ENCODE measurements at regions not wholly inside any gene's neighbourhood (a gene's known extent, or its start where the extent isn't known, plus 50 kb on each side); places are given as distances from the start of the nearest gene placed in this dataset.

GRCh38 chr5:124111886-124112285 lies 599.9 kb downstream of the CSNK1G3 start:
- H3K36me3 ChIP-seq (ENCODE audit: control insufficient read depth in 1 of 2, insufficient read depth in 2 of 2, low read length in 2 of 2), result no peaks in the 10 kb centered on the region
- H3K9me3 ChIP-seq (ENCODE audit: control insufficient read depth in 1 of 2, insufficient read depth in 1 of 2, low read depth in 1 of 2, low read length in 2 of 2), result no peaks in the 10 kb centered on the region
- intact Hi-C loops (cut with micrococcal nuclease), result no loop called here
- TF ChIP-seq YY1 (IDR thresholded peaks at IDR 0.05; ENCODE audit: extremely low read depth, insufficient replicate concordance, low read depth, low read length), result no peak
- TF ChIP-seq RAD21 (IDR thresholded peaks at IDR 0.05; ENCODE audit: low read depth), result no peak
- ChIA-PET RAD21 (ENCODE audit: low non-redundant PET in 1 of 2, low total read pairs in 2 of 2, uncharacterized antibody in 2 of 2, unreplicated experiment in 2 of 2) (no interaction called here), CTCF (no interaction called here), POLR2A (no interaction called here)
- no peaks in the 10 kb centered on the region for H3K9me2 ChIP-seq (ENCODE audit: insufficient read depth)
- no peak overlapping the region for H3K9ac ChIP-seq (ENCODE audit: low read length)
- ATAC-seq (no peak), DNase-seq (ENCODE audit: low read depth, low spot score) (no peak)
- no peaks in the 10 kb centered on the region for H3K4me1 ChIP-seq (ENCODE audit: control insufficient read depth in 1 of 2, insufficient read depth in 2 of 2, low read length in 2 of 2)
- no peaks in the 10 kb centered on the region for H4K20me1 ChIP-seq (ENCODE audit: insufficient read depth)
- H3K4me3 ChIP-seq (replicated peaks in 1 of 2; ENCODE audit: low read depth in 1 of 2, low read length in 2 of 2), result no peak overlapping the region
- no peak overlapping the region for H2AFZ ChIP-seq (ENCODE audit: low read depth, low read length, poor library complexity, severe bottlenecking)
- H3K27ac ChIP-seq (ENCODE audit: low read depth, low read length), result no peak overlapping the region
- H3K79me2 ChIP-seq (ENCODE audit: insufficient read depth, low read length), result no peaks in the 10 kb centered on the region
- H3K4me2 ChIP-seq (ENCODE audit: low read length), result no peak overlapping the region
- no peaks in the 10 kb centered on the region for H3K27me3 ChIP-seq (ENCODE audit: insufficient read depth, low read length)
- no TSS peak for BruUV-seq (replicated peaks)

- H4K20me1 ChIP-seq (ENCODE audit: insufficient read depth), result no peaks in the 10 kb centered on the region
- no peak overlapping the region for H2AFZ ChIP-seq (ENCODE audit: low read depth, low read length, poor library complexity, severe bottlenecking)
- ATAC-seq (no peak), DNase-seq (ENCODE audit: low read depth, low spot score) (no peak)
- H3K9me3 ChIP-seq (ENCODE audit: control insufficient read depth in 1 of 2, insufficient read depth in 1 of 2, low read depth in 1 of 2, low read length in 2 of 2), result no peaks in the 10 kb centered on the region
- H3K9me2 ChIP-seq (ENCODE audit: insufficient read depth), result no peaks in the 10 kb centered on the region
- CTCF ChIA-PET, result no interaction called here
- no peak overlapping the region for H3K9ac ChIP-seq (ENCODE audit: low read length)
- H3K4me1 ChIP-seq (ENCODE audit: control insufficient read depth in 1 of 2, insufficient read depth in 2 of 2, low read length in 2 of 2), result no peaks in the 10 kb centered on the region
- intact Hi-C loops (cut with micrococcal nuclease), result no loop called here
- H3K79me2 ChIP-seq (ENCODE audit: insufficient read depth, low read length), result no peaks in the 10 kb centered on the region
- no peak overlapping the region for H3K27ac ChIP-seq (ENCODE audit: low read depth, low read length)
- no peak for TF ChIP-seq JUND (IDR thresholded peaks at IDR 0.05)
- no peak for TF ChIP-seq FOSL1 (IDR thresholded peaks at IDR 0.05; ENCODE audit: low read depth)
- TF ChIP-seq RAD21 (IDR thresholded peaks at IDR 0.05; ENCODE audit: low read depth), result no peak
- TF ChIP-seq POLR2AphosphoS5 (IDR thresholded peaks at IDR 0.05; ENCODE audit: low read depth, low read length), result no peak
- TF ChIP-seq, protein P1, sequence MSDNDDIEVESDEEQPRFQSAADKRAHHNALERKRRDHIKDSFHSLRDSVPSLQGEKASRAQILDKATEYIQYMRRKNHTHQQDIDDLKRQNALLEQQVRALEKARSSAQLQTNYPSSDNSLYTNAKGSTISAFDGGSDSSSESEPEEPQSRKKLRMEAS (IDR thresholded peaks at IDR 0.05), result no peak
- no peak for TF ChIP-seq ZBTB33 (IDR thresholded peaks at IDR 0.05; ENCODE audit: extremely low read depth, insufficient replicate concordance, low read length)
- no peak for TF ChIP-seq CEBPB (IDR thresholded peaks at IDR 0.05; ENCODE audit: low read depth)
- TF ChIP-seq CBX3 (IDR thresholded peaks at IDR 0.05; ENCODE audit: low read depth), result no peak
- TF ChIP-seq POLR2A (IDR thresholded peaks at IDR 0.05; ENCODE audit: borderline replicate concordance, extremely low read depth, insufficient read depth, insufficient read length), result no peak
- TF ChIP-seq EZH2phosphoT487 (IDR thresholded peaks at IDR 0.05; ENCODE audit: borderline replicate concordance), result no peak
- TF ChIP-seq YY1 (IDR thresholded peaks at IDR 0.05; ENCODE audit: extremely low read depth, insufficient replicate concordance, low read depth, low read length), result no peak
- no peak for TF ChIP-seq ATF3 (IDR thresholded peaks at IDR 0.05)
- TF ChIP-seq ZFX (IDR thresholded peaks at IDR 0.05), result no peak
- TF ChIP-seq, protein P2, sequence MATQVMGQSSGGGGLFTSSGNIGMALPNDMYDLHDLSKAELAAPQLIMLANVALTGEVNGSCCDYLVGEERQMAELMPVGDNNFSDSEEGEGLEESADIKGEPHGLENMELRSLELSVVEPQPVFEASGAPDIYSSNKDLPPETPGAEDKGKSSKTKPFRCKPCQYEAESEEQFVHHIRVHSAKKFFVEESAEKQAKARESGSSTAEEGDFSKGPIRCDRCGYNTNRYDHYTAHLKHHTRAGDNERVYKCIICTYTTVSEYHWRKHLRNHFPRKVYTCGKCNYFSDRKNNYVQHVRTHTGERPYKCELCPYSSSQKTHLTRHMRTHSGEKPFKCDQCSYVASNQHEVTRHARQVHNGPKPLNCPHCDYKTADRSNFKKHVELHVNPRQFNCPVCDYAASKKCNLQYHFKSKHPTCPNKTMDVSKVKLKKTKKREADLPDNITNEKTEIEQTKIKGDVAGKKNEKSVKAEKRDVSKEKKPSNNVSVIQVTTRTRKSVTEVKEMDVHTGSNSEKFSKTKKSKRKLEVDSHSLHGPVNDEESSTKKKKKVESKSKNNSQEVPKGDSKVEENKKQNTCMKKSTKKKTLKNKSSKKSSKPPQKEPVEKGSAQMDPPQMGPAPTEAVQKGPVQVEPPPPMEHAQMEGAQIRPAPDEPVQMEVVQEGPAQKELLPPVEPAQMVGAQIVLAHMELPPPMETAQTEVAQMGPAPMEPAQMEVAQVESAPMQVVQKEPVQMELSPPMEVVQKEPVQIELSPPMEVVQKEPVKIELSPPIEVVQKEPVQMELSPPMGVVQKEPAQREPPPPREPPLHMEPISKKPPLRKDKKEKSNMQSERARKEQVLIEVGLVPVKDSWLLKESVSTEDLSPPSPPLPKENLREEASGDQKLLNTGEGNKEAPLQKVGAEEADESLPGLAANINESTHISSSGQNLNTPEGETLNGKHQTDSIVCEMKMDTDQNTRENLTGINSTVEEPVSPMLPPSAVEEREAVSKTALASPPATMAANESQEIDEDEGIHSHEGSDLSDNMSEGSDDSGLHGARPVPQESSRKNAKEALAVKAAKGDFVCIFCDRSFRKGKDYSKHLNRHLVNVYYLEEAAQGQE (IDR thresholded peaks at IDR 0.05; ENCODE audit: low read depth), result no peak
- TF ChIP-seq ZNF274 (IDR thresholded peaks at IDR 0.05; ENCODE audit: low read depth, low read length), result no peak
- TF ChIP-seq EZH2 (IDR thresholded peaks at IDR 0.05), result no peak
- no peak for TF ChIP-seq ELF1 (IDR thresholded peaks at IDR 0.05; ENCODE audit: borderline replicate concordance, low read depth)
- POLR2A ChIA-PET, result no interaction called here
- H3K27me3 ChIP-seq (ENCODE audit: insufficient read depth, low read length), result no peaks in the 10 kb centered on the region
- no peak overlapping the region for H3K4me2 ChIP-seq (ENCODE audit: low read length)
- no TSS peak for BruUV-seq (replicated peaks)
- H3K4me3 ChIP-seq (replicated peaks in 1 of 2; ENCODE audit: low read depth in 1 of 2, low read length in 2 of 2), result no peak overlapping the region
- H3K36me3 ChIP-seq (ENCODE audit: control insufficient read depth in 1 of 2, insufficient read depth in 2 of 2, low read length in 2 of 2), result no peaks in the 10 kb centered on the region
- RAD21 ChIA-PET (ENCODE audit: low non-redundant PET in 1 of 2, low total read pairs in 2 of 2, uncharacterized antibody in 2 of 2, unreplicated experiment in 2 of 2), result no interaction called here
Measured at GRCh38 chr5:124110942-124111341, 599.0 kb downstream of the CSNK1G3 start.

Measured in HCT116 (cell line).